Nephron progenitor cell (in vitro differentiated cells): ENCODE measurements at regions not wholly inside any gene's neighbourhood (a gene's known extent, or its start where the extent isn't known, plus 50 kb on each side); places are given as distances from the start of the nearest gene placed in this dataset.

Experiments
- DNase-seq: peaks from one replicate; pipeline ENCODE4 v3.0.0; 2021
- H3K27ac Mint-ChIP-seq: 2 replicates; pipeline ENCODE4 v1.8.0; 2021; ENCODE audit warnings: mild to moderate bottlenecking, moderate library complexity, mixed read lengths
- H3K27me3 Mint-ChIP-seq: 2 replicates; pipeline ENCODE4 v1.8.0; 2021; ENCODE audit warnings: mild to moderate bottlenecking, low read depth, mixed read lengths; ENCODE audit not compliant: poor library complexity
- H3K36me3 Mint-ChIP-seq: 2 replicates; pipeline ENCODE4 v1.8.0; 2021; ENCODE audit warnings: low read depth, mixed read lengths
- H3K4me1 Mint-ChIP-seq: 2 replicates; pipeline ENCODE4 v1.8.0; 2021; ENCODE audit warnings: mixed read lengths
- H3K4me3 Mint-ChIP-seq: 2 replicates; pipeline ENCODE4 v1.8.0; 2021; ENCODE audit warnings: mild to moderate bottlenecking, moderate library complexity, mixed read lengths
- H3K9me3 Mint-ChIP-seq: 2 replicates; pipeline ENCODE4 v1.8.0; 2021; ENCODE audit warnings: mild to moderate bottlenecking, moderate library complexity, mixed read lengths
- CTCF ChIP-seq: fragments of 200-600 bp; sonication (generic); IDR thresholded peaks from 2 replicates; pipeline ENCODE4 v1.5.0; 2021; ENCODE audit warnings: antibody characterized with exemption

GRCh38 chr20:4585104-4585753 is 101.0 kb upstream of the PRNP start:
- H3K36me3 Mint-ChIP-seq = no peaks in the 10 kb centered on the region

GRCh38 chr20:4584510-4584909 is 101.7 kb upstream of the PRNP start:
- no peaks in the 10 kb centered on the region for H3K9me3 Mint-ChIP-seq
- H3K27ac Mint-ChIP-seq = no peak overlapping the region
- DNase-seq = no peak
- H3K4me3 Mint-ChIP-seq = no peak overlapping the region
- no peaks in the 10 kb centered on the region for H3K36me3 Mint-ChIP-seq
- peaks cover 21% of the 10 kb centered on the region for H3K27me3 Mint-ChIP-seq
- no peak for TF ChIP-seq CTCF
- no peaks in the 10 kb centered on the region for H3K4me1 Mint-ChIP-seq

More at GRCh38 chr20:4585104-4585753, 101.0 kb upstream of the PRNP start:
- H3K4me1 Mint-ChIP-seq = no peaks in the 10 kb centered on the region
- no peak for TF ChIP-seq CTCF
- peaks cover 24% of the 10 kb centered on the region for H3K27me3 Mint-ChIP-seq
- H3K9me3 Mint-ChIP-seq = no peaks in the 10 kb centered on the region
- no peak overlapping the region for H3K4me3 Mint-ChIP-seq
- no peak for DNase-seq
- no peak overlapping the region for H3K27ac Mint-ChIP-seq

GRCh38 chr20:4581838-4582237 is 104.4 kb upstream of the PRNP start:
- Mint-ChIP-seq H3K4me3 (no peak overlapping the region), H3K27me3 (peaks cover 24% of the 10 kb centered on the region), H3K36me3 (no peaks in the 10 kb centered on the region), H3K27ac (no peak overlapping the region), H3K9me3 (peaks cover 9% of the 10 kb centered on the region), H3K4me1 (no peaks in the 10 kb centered on the region)
- no peak for DNase-seq
- peak; percentile 21 for TF ChIP-seq CTCF

- Mint-ChIP-seq H3K27me3 (peaks cover 25% of the 10 kb centered on the region), H3K4me1 (no peaks in the 10 kb centered on the region), H3K27ac (no peak overlapping the region), H3K4me3 (no peak overlapping the region), H3K36me3 (no peaks in the 10 kb centered on the region), H3K9me3 (peaks cover 11% of the 10 kb centered on the region)
- no peak for TF ChIP-seq CTCF
- DNase-seq = no peak
Measured at GRCh38 chr20:4578375-4578774, 107.9 kb upstream of the PRNP start.

- Mint-ChIP-seq H3K4me3 (no peak overlapping the region), H3K4me1 (no peaks in the 10 kb centered on the region), H3K27me3 (peaks cover 20% of the 10 kb centered on the region), H3K9me3 (peaks cover 11% of the 10 kb centered on the region), H3K27ac (no peak overlapping the region), H3K36me3 (no peaks in the 10 kb centered on the region)
- no peak for DNase-seq
- no peak for TF ChIP-seq CTCF
Measured at GRCh38 chr20:4574356-4574690, 111.9 kb upstream of the PRNP start.
